Body of pancreas (tissue), 4 donors: ENCODE measurements at regions not wholly inside any gene's neighbourhood (a gene's known extent, or its start where the extent isn't known, plus 50 kb on each side); places are given as distances from the start of the nearest gene placed in this dataset.

ENCODE experiments used
- ATAC-seq: fragments of 150-250 bp; one replicate; pipeline ENCODE4 v1.9.1; 2016
- DNase-seq, 4 donors: peaks; one replicate each; pipeline ENCODE4 v3.0.0-alpha.2; 2019
- H3K27ac ChIP-seq, 4 donors: fragments of 200-600 bp; sonication (generic); 1 replicate in 3 of 4; 2 replicates in 1 of 4; pipeline versions ENCODE4 v1.5.1 to v1.6.1; 2016 to 2019; ENCODE audit warnings: mild to moderate bottlenecking in 1 of 4, mixed read lengths in 1 of 4, moderate library complexity in 1 of 4
- H3K27me3 ChIP-seq, 2 donors: fragments of 200-600 bp; sonication (generic); one replicate each; pipeline ENCODE4 v1.6.0; 2016; ENCODE audit warnings: mild to moderate bottlenecking in 1 of 2
- H3K36me3 ChIP-seq, 2 donors: fragments of 200-600 bp; sonication (generic); replicated peaks in 1 of 2; 2 replicates each; pipeline ENCODE4 v1.5.1; 2016; ENCODE audit warnings: low read depth in 2 of 2; ENCODE audit not compliant: insufficient read depth in 1 of 2
- H3K4me1 ChIP-seq: fragments of 200-600 bp; sonication (generic); one replicate; pipeline ENCODE4 v1.6.0; 2016
- H3K4me3 ChIP-seq, 2 donors: fragments of 200-600 bp; sonication (generic); 1 replicate in 1 of 2; 2 replicates in 1 of 2; pipeline ENCODE4 v1.5.1; 2016 to 2019
- H3K9me3 ChIP-seq, 3 donors: fragments of 200-600 bp; sonication (generic); 1 replicate in 2 of 3; 2 replicates in 1 of 3; pipeline ENCODE4 v1.5.1; 2016
- CTCF ChIP-seq, 7 experiments: fragments of 450-650 bp in 4 of 7; fragments of 200-600 bp in 3 of 7; sonication (generic) in 3 of 7; IDR thresholded peaks; one replicate each; pipeline ENCODE4 v1.5.1; 2016 to 2019; ENCODE audit warnings: antibody characterized with exemption in 7 of 7
- POLR2A ChIP-seq, 3 donors: fragments of 450-650 bp; IDR thresholded peaks; one replicate each; pipeline ENCODE4 v1.6.1; 2016; ENCODE audit warnings: antibody characterized with exemption in 3 of 3, mild to moderate bottlenecking in 2 of 3
- WGBS, 2 donors: methylation state at CpG; one replicate each; pipeline ENCODE4 v1.1.5; 2017; 5-methylcytosine and 5-hydroxymethylcytosine counted together
- intact Hi-C: fragments of 100-400 bp; cut with DNase I; formaldehyde crosslinking; loops from one replicate; pipeline ENCODE4 v1.15.1; 2023

- 90 to 100% methylated on average over 2 to 7 of the region's 7 CpGs for WGBS, 2 donors
- Histone ChIP-seq H3K36me3 (no peaks in the 10 kb centered on the region), H3K27ac (no peak overlapping the region), H3K27me3 (no peaks in the 10 kb centered on the region), H3K9me3 (no peaks in the 10 kb centered on the region), H3K4me3 (no peak overlapping the region), H3K4me1 (peaks cover 6% of the 10 kb centered on the region)
- TF ChIP-seq CTCF (IDR thresholded peaks at IDR 0.05) (no peak), POLR2A (IDR thresholded peaks at IDR 0.05) (no peak)
- intact Hi-C loops = no loop called here
- DNase-seq (no peak), ATAC-seq (no peak)
Measured at GRCh38 chr1:232897949-232898465, 52.4 kb upstream of the NTPCR start.

- Histone ChIP-seq H3K4me3 (no peak overlapping the region), H3K27me3 (no peaks in the 10 kb centered on the region), H3K27ac (no peak overlapping the region), H3K9me3 (no peaks in the 10 kb centered on the region), H3K36me3 (no peaks in the 10 kb centered on the region), H3K4me1 (peaks cover 6% of the 10 kb centered on the region)
- TF ChIP-seq CTCF (IDR thresholded peaks at IDR 0.05) = no peak
- TF ChIP-seq POLR2A (IDR thresholded peaks at IDR 0.05) = no peak
- intact Hi-C loops = no loop called here
- 77 to 96% methylated on average over 4 to 5 of the region's 5 CpGs for WGBS, 2 donors
- ATAC-seq = no peak
- no peak for DNase-seq
Measured at GRCh38 chr1:232899268-232899667, 51.1 kb upstream of the NTPCR start.

GRCh38 chr1:232899839-232900238 lies 50.6 kb upstream of the NTPCR start:
- TF ChIP-seq CTCF (IDR thresholded peaks at IDR 0.05) (no peak), POLR2A (IDR thresholded peaks at IDR 0.05) (no peak)
- DNase-seq (no peak), ATAC-seq (no peak)
- Histone ChIP-seq H3K36me3 (no peaks in the 10 kb centered on the region), H3K4me3 (no peak overlapping the region), H3K27ac (no peak overlapping the region), H3K9me3 (no peaks in the 10 kb centered on the region), H3K4me1 (peaks cover 6% of the 10 kb centered on the region), H3K27me3 (no peaks in the 10 kb centered on the region)
- intact Hi-C loops = no loop called here
